ENCODE measurements at regions not wholly inside any gene's neighbourhood (a gene's known extent, or its start where the extent isn't known, plus 50 kb on each side); places are given as distances from the start of the nearest gene placed in this dataset.
"Not testable (repeated sequence)": the region's sequence is repeated elsewhere in the genome, so short reads cannot be mapped to it uniquely, and the experiment has no call there.

GRCh38 chr13:22812793-22813192 is 368.0 kb upstream of the SGCG start:
- H3K9ac ChIP-seq, result no peak overlapping the region
- CTCF ChIA-PET, result interaction anchor here (0.8 kb wide), 1 partner anchor 14 kb away, joined by 3 read pairs; no protein-coding TSS in a partner anchor
- no peaks in the 10 kb centered on the region for H3K4me1 ChIP-seq (ENCODE audit: control insufficient read depth in 1 of 2, insufficient read depth in 2 of 2, low read depth in 1 of 2, low read length in 1 of 2)
- no peaks in the 10 kb centered on the region for H3K36me3 ChIP-seq (replicated peaks in 1 of 2; ENCODE audit: control insufficient read depth in 1 of 2, insufficient read depth in 2 of 2, low read length in 1 of 2)
- no peaks in the 10 kb centered on the region for H3K27me3 ChIP-seq (ENCODE audit: insufficient read depth)
- H3K79me2 ChIP-seq (ENCODE audit: insufficient read depth), result no peaks in the 10 kb centered on the region
- no peaks in the 10 kb centered on the region for H3K9me3 ChIP-seq
- no peak for TF ChIP-seq USF2 (IDR thresholded peaks at IDR 0.05; ENCODE audit: borderline replicate concordance, low read depth, low read length)
- no peak for TF ChIP-seq MXI1 (IDR thresholded peaks at IDR 0.05; ENCODE audit: low read depth, low read length)
- TF ChIP-seq SMC3 (IDR thresholded peaks at IDR 0.05; ENCODE audit: low read depth, low read length), result no peak
- no peak for TF ChIP-seq IRF3 (IDR thresholded peaks at IDR 0.05; ENCODE audit: low read depth, low read length)
- TF ChIP-seq ZBTB33 (IDR thresholded peaks at IDR 0.05; ENCODE audit: borderline replicate concordance, low read depth), result no peak
- TF ChIP-seq POLR2AphosphoS5 (IDR thresholded peaks at IDR 0.05; ENCODE audit: low read depth, low read length), result no peak
- TF ChIP-seq RCOR1 (IDR thresholded peaks at IDR 0.05; ENCODE audit: low read length), result no peak
- TF ChIP-seq USF1 (IDR thresholded peaks at IDR 0.05; ENCODE audit: borderline replicate concordance, low read depth), result no peak
- H4K20me1 ChIP-seq (ENCODE audit: insufficient read depth), result no peaks in the 10 kb centered on the region
- no peaks in the 10 kb centered on the region for H3K9me2 ChIP-seq
- 2% methylated on average over 3 of the region's 3 CpGs for WGBS (ENCODE audit: low lambda C conversion rate)
- H2AFZ ChIP-seq (ENCODE audit: low read depth), result no peak overlapping the region
- no peak for DNase-seq
- POLR2A ChIA-PET, result no interaction called here
- H3K4me2 ChIP-seq, result no peak overlapping the region
- H3K27ac ChIP-seq (ENCODE audit: low read depth in 2 of 2, low read length in 1 of 2), result no peak overlapping the region
- H3F3A ChIP-seq (replicated peaks; ENCODE audit: insufficient read depth), result no peaks in the 10 kb centered on the region
- H3K4me3 ChIP-seq (ENCODE audit: low read depth in 2 of 2, low read length in 1 of 2), result no peak overlapping the region

GRCh38 chr13:22813531-22814377 is 367.0 kb upstream of the SGCG start:
- H3K9me3 ChIP-seq; H3F3A ChIP-seq (replicated peaks; ENCODE audit: insufficient read depth); POLR2A ChIA-PET; H3K27me3 ChIP-seq (ENCODE audit: insufficient read depth); H3K4me2 ChIP-seq; H3K36me3 ChIP-seq (replicated peaks in 1 of 2; ENCODE audit: control insufficient read depth in 1 of 2, insufficient read depth in 2 of 2, low read length in 1 of 2); DNase-seq; H3K9ac ChIP-seq; H3K27ac ChIP-seq (ENCODE audit: low read depth in 2 of 2, low read length in 1 of 2); H3K4me1 ChIP-seq (ENCODE audit: control insufficient read depth in 1 of 2, insufficient read depth in 2 of 2, low read depth in 1 of 2, low read length in 1 of 2); H4K20me1 ChIP-seq (ENCODE audit: insufficient read depth); H3K4me3 ChIP-seq (ENCODE audit: low read depth in 2 of 2, low read length in 1 of 2); H2AFZ ChIP-seq (ENCODE audit: low read depth); H3K9me2 ChIP-seq; H3K79me2 ChIP-seq (ENCODE audit: insufficient read depth): not testable (repeated sequence)
- WGBS (ENCODE audit: low lambda C conversion rate), result 19% methylated on average over 20 of the region's 21 CpGs
- CTCF ChIA-PET, result interaction anchor here (0.8 kb wide), 1 partner anchor 15 kb away, joined by 3 read pairs; no protein-coding TSS in a partner anchor

- H3K4me1 ChIP-seq (ENCODE audit: control insufficient read depth in 1 of 2, insufficient read depth in 2 of 2, low read depth in 1 of 2, low read length in 1 of 2); H3K4me3 ChIP-seq (ENCODE audit: low read depth in 2 of 2, low read length in 1 of 2); CTCF ChIA-PET; H4K20me1 ChIP-seq (ENCODE audit: insufficient read depth); H3F3A ChIP-seq (replicated peaks; ENCODE audit: insufficient read depth); H3K9me2 ChIP-seq; H3K4me2 ChIP-seq; H3K27ac ChIP-seq (ENCODE audit: low read depth in 2 of 2, low read length in 1 of 2); H3K79me2 ChIP-seq (ENCODE audit: insufficient read depth); H3K9me3 ChIP-seq; POLR2A ChIA-PET; H3K36me3 ChIP-seq (replicated peaks in 1 of 2; ENCODE audit: control insufficient read depth in 1 of 2, insufficient read depth in 2 of 2, low read length in 1 of 2); H3K27me3 ChIP-seq (ENCODE audit: insufficient read depth); H2AFZ ChIP-seq (ENCODE audit: low read depth); H3K9ac ChIP-seq; DNase-seq: not testable (repeated sequence)
- 39% methylated on average over 8 of the region's 8 CpGs for WGBS (ENCODE audit: low lambda C conversion rate)
These were observed 366.3 kb upstream of the SGCG start for GRCh38 chr13:22814433-22814832.

All from SK-N-SH (cell line).